Left renal cortex interstitium (tissue), 4 donors: ENCODE measurements at regions not wholly inside any gene's neighbourhood (a gene's known extent, or its start where the extent isn't known, plus 50 kb on each side); places are given as distances from the start of the nearest gene placed in this dataset.

Experiments
- DNase-seq, 4 donors: peaks; one replicate each; pipeline ENCODE4 v3.0.0-alpha.2; 2013; ENCODE audit warnings: low read depth in 4 of 4, low spot score in 2 of 4, missing footprints in 1 of 4

- no peak for DNase-seq
These were observed 89.4 kb upstream of the AHR start for GRCh38 chr7:17209101-17209500.

GRCh38 chr7:17211307-17211836 lies 87.1 kb upstream of the AHR start:
- no peak for DNase-seq

- no peak for DNase-seq
These were observed 86.3 kb upstream of the AHR start for GRCh38 chr7:17212188-17212587.

- DNase-seq: no peak
These were observed 70.5 kb upstream of the AHR start for GRCh38 chr7:17227766-17228490.

- no peak for DNase-seq
These were observed 69.2 kb upstream of the AHR start for GRCh38 chr7:17229228-17229627.

GRCh38 chr7:17230099-17230807 lies 68.2 kb upstream of the AHR start:
- DNase-seq: no peak

- DNase-seq: no peak
These were observed 64.8 kb upstream of the AHR start for GRCh38 chr7:17233603-17234002.

- no peak for DNase-seq
These were observed 64.4 kb upstream of the AHR start for GRCh38 chr7:17234030-17234397.

- DNase-seq: no peak
These were observed 63.9 kb upstream of the AHR start for GRCh38 chr7:17234398-17235031.

GRCh38 chr7:17236171-17236570 lies 62.3 kb upstream of the AHR start:
- no peak for DNase-seq

- no peak for DNase-seq
These were observed 61.8 kb upstream of the AHR start for GRCh38 chr7:17236603-17237002.

GRCh38 chr7:17239046-17239445 lies 59.4 kb upstream of the AHR start:
- no peak for DNase-seq

- DNase-seq: no peak
These were observed 58.5 kb upstream of the AHR start for GRCh38 chr7:17239683-17240521.

GRCh38 chr7:17242504-17242903 lies 55.9 kb upstream of the AHR start:
- no peak for DNase-seq

GRCh38 chr7:17244786-17245185 lies 53.7 kb upstream of the AHR start:
- no peak for DNase-seq

- no peak for DNase-seq
These were observed 51.1 kb upstream of the AHR start for GRCh38 chr7:17247357-17247756.

GRCh38 chr7:17248527-17248926 lies 49.9 kb upstream of the AHR start:
- no peak for DNase-seq
